Neural cell (in vitro differentiated cells): ENCODE measurements at regions not wholly inside any gene's neighbourhood (a gene's known extent, or its start where the extent isn't known, plus 50 kb on each side); places are given as distances from the start of the nearest gene placed in this dataset.

ENCODE experiments used
- CTCF ChIP-seq: fragments of 450-650 bp; IDR thresholded peaks from 2 replicates; pipeline ENCODE4 v1.5.1; 2014; ENCODE audit warnings: antibody characterized with exemption, mild to moderate bottlenecking, moderate library complexity; ENCODE audit not compliant: poor library complexity, severe bottlenecking
- EP300 ChIP-seq: fragments of 450-650 bp; conservative IDR thresholded peaks from 2 replicates; pipeline ENCODE4 v1.6.1; 2014; ENCODE audit warnings: antibody characterized with exemption, mild to moderate bottlenecking, moderate library complexity; ENCODE audit not compliant: poor library complexity, severe bottlenecking
- EZH2 ChIP-seq: fragments of 200-600, 300-800 bp; shearing (Covaris generic), sonication (generic); IDR thresholded peaks from 2 replicates; pipeline ENCODE4 v1.6.1; 2014; ENCODE audit warnings: antibody characterized with exemption, low read length, borderline replicate concordance, mild to moderate bottlenecking; ENCODE audit not compliant: insufficient read depth, poor library complexity, severe bottlenecking
- MXI1 ChIP-seq: fragments of 450-650 bp; conservative IDR thresholded peaks from 2 replicates; pipeline ENCODE4 v1.6.1; 2014; ENCODE audit warnings: antibody characterized with exemption, mild to moderate bottlenecking; ENCODE audit not compliant: poor library complexity, severe bottlenecking
- POLR2AphosphoS5 ChIP-seq: IDR thresholded peaks from 2 replicates; pipeline ENCODE4 v1.6.1; 2012
- RAD21 ChIP-seq: fragments of 450-650 bp; conservative IDR thresholded peaks from 2 replicates; pipeline ENCODE4 v1.6.1; 2014; ENCODE audit warnings: antibody characterized with exemption, mild to moderate bottlenecking, moderate library complexity
- SMC3 ChIP-seq: fragments of 450-650 bp; conservative IDR thresholded peaks from 2 replicates; pipeline ENCODE4 v1.6.1; 2014; ENCODE audit warnings: antibody characterized with exemption, mild to moderate bottlenecking, moderate library complexity; ENCODE audit not compliant: poor library complexity
- TAF1 ChIP-seq: IDR thresholded peaks from 2 replicates; pipeline ENCODE4 v1.6.1; 2012; ENCODE audit warnings: low read depth

GRCh38 chr10:90984898-90985297 lies 64.0 kb upstream of the ANKRD1 start:
- TF ChIP-seq CTCF (no peak), EP300 (no peak), EZH2 (no peak), POLR2AphosphoS5 (no peak), MXI1 (no peak), SMC3 (no peak), RAD21 (no peak), TAF1 (no peak)
